Kidney (tissue), 13 donors: ENCODE measurements at regions not wholly inside any gene's neighbourhood (a gene's known extent, or its start where the extent isn't known, plus 50 kb on each side); places are given as distances from the start of the nearest gene placed in this dataset.

ENCODE experiments used
- DNase-seq, 5 donors: peaks; one replicate each; pipeline ENCODE4 v3.0.0-alpha.2; 2013 to 2020
- FAIRE-seq: peaks from 2 replicates; lab custom pipeline; 2012; peaks lifted over from hg19 to GRCh38; lab: Jason Lieb, UNC
- H3K27ac ChIP-seq, 2 donors: one replicate each; pipeline ENCODE4 v1.7.0; 2013; ENCODE audit warnings: low read depth in 2 of 2, low read length in 2 of 2, inconsistent platforms in 1 of 2
- H3K27me3 ChIP-seq: one replicate; pipeline ENCODE4 v1.7.1; 2013; ENCODE audit warnings: low read length, inconsistent platforms; ENCODE audit not compliant: control insufficient read depth, insufficient read depth
- H3K36me3 ChIP-seq, 3 donors: one replicate each; pipeline versions ENCODE4 v1.7.0 to v1.7.1; 2013; ENCODE audit warnings: low read length in 3 of 3, control low read depth in 1 of 3, inconsistent platforms in 1 of 3; ENCODE audit not compliant: insufficient read depth in 3 of 3, control insufficient read depth in 2 of 3
- H3K4me1 ChIP-seq, 3 donors: one replicate each; pipeline versions ENCODE4 v1.7.0 to v1.7.1; 2013; ENCODE audit warnings: low read length in 3 of 3, inconsistent platforms in 1 of 3, low read depth in 1 of 3; ENCODE audit not compliant: control insufficient read depth in 2 of 3, insufficient read depth in 2 of 3
- H3K4me3 ChIP-seq, 3 donors: one replicate each; pipeline versions ENCODE4 v1.7.0 to v1.8.1; 2013; ENCODE audit warnings: low read length in 3 of 3, control low read depth in 1 of 3, inconsistent platforms in 1 of 3
- H3K9ac ChIP-seq, 3 donors: one replicate each; pipeline versions ENCODE4 v1.7.0 to v1.7.1; 2013; ENCODE audit warnings: low read length in 3 of 3, control low read depth in 1 of 3, inconsistent platforms in 1 of 3
- H3K9me3 ChIP-seq, 3 donors: one replicate each; pipeline versions ENCODE4 v1.7.0 to v1.7.1; 2013; ENCODE audit warnings: low read length in 3 of 3, control low read depth in 1 of 3, inconsistent platforms in 1 of 3; ENCODE audit not compliant: control insufficient read depth in 2 of 3, insufficient read depth in 1 of 3
- intact Hi-C: fragments of 100-400 bp; cut with DNase I; formaldehyde crosslinking; loops from one replicate; pipeline ENCODE4 v1.11.1; 2022
- TF ChIP-seq, protein P1 (sequence below): IDR thresholded peaks from 3 replicates; pipeline ENCODE4 v1.5.1; 2012; ENCODE audit warnings: mild to moderate bottlenecking, moderate library complexity, borderline replicate concordance; ENCODE audit not compliant: insufficient read depth; ENCODE audit errors: extremely low read depth
- donor health status: control.
- donor health status: control.
- donor health status: control.
- donor health status: control.
- donor health status: control.
- donor health status: DM: yes; HTN: yes; CAD: no.
- donor health status: Normal renal cell carcinoma (clear cell type).

DNA sequence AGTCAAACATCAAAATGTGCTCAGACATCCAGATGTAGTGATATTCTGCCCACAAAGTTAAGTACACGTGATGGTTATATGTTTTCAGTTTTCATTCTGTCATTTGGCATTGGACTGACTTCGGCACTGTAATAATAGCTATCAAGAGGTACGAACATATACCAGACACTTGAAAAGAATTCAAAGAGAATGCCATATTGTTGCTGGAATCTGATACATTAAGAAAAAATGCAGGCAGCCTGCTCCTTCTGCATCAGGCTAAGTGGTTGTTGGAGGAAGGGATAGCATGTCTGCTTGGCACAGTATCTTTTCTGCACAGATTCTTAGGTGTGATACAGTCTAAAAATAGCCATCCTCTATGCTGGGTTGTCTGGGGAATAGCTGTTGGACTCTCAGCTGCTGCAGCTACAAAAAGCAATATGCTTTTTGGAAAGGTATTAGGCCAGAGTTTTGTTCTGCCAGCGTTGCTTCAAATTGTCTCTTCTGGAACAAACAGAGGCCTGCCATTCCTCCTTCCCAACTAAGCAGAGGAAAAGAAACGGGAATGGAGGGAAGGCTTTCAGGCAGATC is 892.6 kb downstream of the TBC1D22A start:
- FAIRE-seq (no peak), DNase-seq (no peak)
- peaks cover 0 to 2% (median 0%) of the 10 kb centered on the region in 3 donors for H3K9me3 ChIP-seq
- no peaks in the 10 kb centered on the region for H3K27me3 ChIP-seq
- H3K4me3 ChIP-seq: no peak overlapping the region
- no peaks in the 10 kb centered on the region for H3K4me1 ChIP-seq
- H3K9ac ChIP-seq: no peak overlapping the region
- TF ChIP-seq, protein P1, sequence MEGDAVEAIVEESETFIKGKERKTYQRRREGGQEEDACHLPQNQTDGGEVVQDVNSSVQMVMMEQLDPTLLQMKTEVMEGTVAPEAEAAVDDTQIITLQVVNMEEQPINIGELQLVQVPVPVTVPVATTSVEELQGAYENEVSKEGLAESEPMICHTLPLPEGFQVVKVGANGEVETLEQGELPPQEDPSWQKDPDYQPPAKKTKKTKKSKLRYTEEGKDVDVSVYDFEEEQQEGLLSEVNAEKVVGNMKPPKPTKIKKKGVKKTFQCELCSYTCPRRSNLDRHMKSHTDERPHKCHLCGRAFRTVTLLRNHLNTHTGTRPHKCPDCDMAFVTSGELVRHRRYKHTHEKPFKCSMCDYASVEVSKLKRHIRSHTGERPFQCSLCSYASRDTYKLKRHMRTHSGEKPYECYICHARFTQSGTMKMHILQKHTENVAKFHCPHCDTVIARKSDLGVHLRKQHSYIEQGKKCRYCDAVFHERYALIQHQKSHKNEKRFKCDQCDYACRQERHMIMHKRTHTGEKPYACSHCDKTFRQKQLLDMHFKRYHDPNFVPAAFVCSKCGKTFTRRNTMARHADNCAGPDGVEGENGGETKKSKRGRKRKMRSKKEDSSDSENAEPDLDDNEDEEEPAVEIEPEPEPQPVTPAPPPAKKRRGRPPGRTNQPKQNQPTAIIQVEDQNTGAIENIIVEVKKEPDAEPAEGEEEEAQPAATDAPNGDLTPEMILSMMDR: no peak
- no peak overlapping the region for H3K27ac ChIP-seq
- intact Hi-C loops: no loop called here
- no peaks in the 10 kb centered on the region for H3K36me3 ChIP-seq

DNA sequence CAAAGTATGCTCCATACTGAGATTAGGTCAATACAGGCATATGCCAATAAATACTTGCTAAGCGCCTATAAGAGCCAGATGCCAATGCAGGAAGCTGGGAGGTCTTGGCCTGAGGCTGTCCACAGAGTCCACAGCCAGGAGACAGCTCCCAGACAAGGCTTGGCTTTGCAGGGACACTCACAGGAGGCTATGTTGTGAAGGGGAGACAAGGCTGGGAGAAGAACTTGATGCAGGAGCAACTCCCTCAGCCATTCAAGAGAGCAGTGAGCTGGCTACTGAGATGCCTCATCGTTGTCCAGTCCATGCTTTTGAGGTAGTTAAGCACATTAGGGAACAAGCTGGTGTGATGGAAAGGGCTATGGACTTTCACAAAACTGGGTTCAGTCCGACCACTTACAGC is 891.5 kb downstream of the TBC1D22A start:
- Histone ChIP-seq H3K4me3 (no peak overlapping the region), H3K27ac (no peak overlapping the region), H3K9me3 (peaks cover 0 to 2% (median 0%) of the 10 kb centered on the region in 3 donors), H3K27me3 (no peaks in the 10 kb centered on the region), H3K9ac (no peak overlapping the region), H3K4me1 (no peaks in the 10 kb centered on the region), H3K36me3 (no peaks in the 10 kb centered on the region)
- TF ChIP-seq, protein P1: no peak
- DNase-seq (no peak), FAIRE-seq (no peak)
- intact Hi-C loops: no loop called here

DNA sequence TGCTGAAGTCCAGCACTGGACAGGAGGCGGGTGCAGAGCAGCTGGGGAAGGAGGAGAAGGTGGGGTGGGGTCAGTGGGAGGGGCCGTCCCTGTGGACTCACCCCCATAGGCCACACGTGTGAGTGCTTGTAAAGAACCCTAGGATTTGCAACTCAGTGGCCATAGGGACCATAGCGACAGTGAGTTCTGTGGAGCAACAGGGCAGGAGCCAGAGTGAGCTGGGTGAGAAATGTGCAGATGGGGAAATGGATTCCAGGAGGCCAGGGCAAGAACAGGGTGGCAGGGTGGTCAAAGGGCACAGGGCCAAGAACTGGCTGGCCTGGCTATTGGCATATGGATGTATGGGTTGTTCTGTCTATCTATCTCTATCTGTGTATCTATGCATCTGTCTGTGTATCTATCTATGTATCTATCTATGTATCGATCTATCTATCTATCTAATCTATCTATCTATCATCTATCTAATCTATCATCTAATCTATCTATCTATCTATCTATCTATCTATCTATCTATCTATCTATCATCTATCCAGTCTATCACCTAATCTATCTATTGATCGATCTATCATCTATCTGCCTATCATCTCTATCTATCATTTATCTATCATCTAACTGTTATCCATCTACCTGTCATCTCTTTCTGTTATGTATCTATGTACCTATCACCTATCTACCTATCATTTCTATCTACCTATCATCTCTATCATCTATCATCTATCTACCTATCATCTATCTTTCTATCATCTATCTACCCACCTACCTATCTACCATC is 889.0 kb downstream of the TBC1D22A start:
- TF ChIP-seq, protein P1: no peak
- Histone ChIP-seq H3K4me3 (no peak overlapping the region), H3K27me3 (no peaks in the 10 kb centered on the region), H3K9me3 (peaks cover 0 to 5% (median 3%) of the 10 kb centered on the region in 3 donors), H3K9ac (no peak overlapping the region), H3K36me3 (no peaks in the 10 kb centered on the region), H3K4me1 (peaks cover 0 to 2% (median 0%) of the 10 kb centered on the region in 3 donors), H3K27ac (no peak overlapping the region)
- no peak for DNase-seq
- intact Hi-C loops: no loop called here
- FAIRE-seq: no peak
